22Rv1 (cell line): ENCODE measurements at regions not wholly inside any gene's neighbourhood (a gene's known extent, or its start where the extent isn't known, plus 50 kb on each side); places are given as distances from the start of the nearest gene placed in this dataset.
"Not testable (repeated sequence)": the region's sequence is repeated elsewhere in the genome, so short reads cannot be mapped to it uniquely, and the experiment has no call there.

Experiments used
- H3K27ac ChIP-seq: fragments of 450-650 bp; 2 replicates; pipeline ENCODE4 v1.5.1; 2017
- CTCF ChIP-seq: fragments of 450-650 bp; IDR thresholded peaks from 2 replicates; pipeline ENCODE4 v1.5.1; 2017; ENCODE audit warnings: mild to moderate bottlenecking
- ZFX ChIP-seq: fragments of 450-650 bp; IDR thresholded peaks from 2 replicates; pipeline ENCODE4 v1.6.1; 2017; ENCODE audit warnings: antibody characterized with exemption, borderline replicate concordance

GRCh38 chr4:72665171-72665968, 96.3 kb upstream of the ADAMTS3 start:
- TF ChIP-seq ZFX = no peak
- TF ChIP-seq CTCF = no peak
- H3K27ac ChIP-seq = no peak overlapping the region

GRCh38 chr4:72663828-72664227, 94.8 kb upstream of the ADAMTS3 start:
- TF ChIP-seq ZFX = no peak
- no peak for TF ChIP-seq CTCF
- H3K27ac ChIP-seq = no peak overlapping the region

GRCh38 chr4:72661830-72662229, 92.8 kb upstream of the ADAMTS3 start:
- TF ChIP-seq CTCF = no peak
- no peak for TF ChIP-seq ZFX
- H3K27ac ChIP-seq = no peak overlapping the region

GRCh38 chr4:72641611-72642010, 72.6 kb upstream of the ADAMTS3 start:
- H3K27ac ChIP-seq = no peak overlapping the region
- no peak for TF ChIP-seq ZFX
- TF ChIP-seq CTCF = no peak

- H3K27ac ChIP-seq = not testable (repeated sequence)
Measured at GRCh38 chr4:72636866-72637265, 67.8 kb upstream of the ADAMTS3 start.

GRCh38 chr4:72635931-72636330, 66.9 kb upstream of the ADAMTS3 start:
- H3K27ac ChIP-seq = not testable (repeated sequence)

- not testable (repeated sequence) for H3K27ac ChIP-seq
Measured at GRCh38 chr4:72632253-72632652, 63.2 kb upstream of the ADAMTS3 start.

- TF ChIP-seq ZFX = no peak
- TF ChIP-seq CTCF = no peak
- H3K27ac ChIP-seq = no peak overlapping the region
Measured at GRCh38 chr4:72631296-72631695, 62.3 kb upstream of the ADAMTS3 start.

- H3K27ac ChIP-seq = no peak overlapping the region
- TF ChIP-seq CTCF (no peak), ZFX (no peak)
Measured at GRCh38 chr4:72629540-72629939, 60.5 kb upstream of the ADAMTS3 start.
